ENCODE measurements at regions not wholly inside any gene's neighbourhood (a gene's known extent, or its start where the extent isn't known, plus 50 kb on each side); places are given as distances from the start of the nearest gene placed in this dataset.

DNA sequence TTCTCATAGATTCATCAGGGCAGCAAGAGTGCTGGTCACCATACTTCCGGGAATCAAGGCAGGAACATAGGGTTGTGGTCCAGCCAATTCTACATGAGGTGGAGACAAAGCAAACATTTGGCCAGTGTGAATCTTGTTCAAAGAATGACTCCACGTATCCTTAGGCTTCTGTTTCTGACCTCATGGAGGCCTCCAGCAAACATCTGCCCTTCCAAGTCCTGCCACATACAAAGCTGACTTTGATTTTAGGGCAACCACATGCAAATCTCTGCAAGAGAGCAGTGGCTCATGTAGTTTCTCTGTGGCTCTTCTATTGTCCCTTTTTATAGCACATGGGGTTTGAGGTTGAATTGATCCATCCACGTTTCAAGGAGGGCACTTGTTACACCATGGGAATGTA, 132.1 kb upstream of the MMADHC start:
- TF ChIP-seq, protein P1, sequence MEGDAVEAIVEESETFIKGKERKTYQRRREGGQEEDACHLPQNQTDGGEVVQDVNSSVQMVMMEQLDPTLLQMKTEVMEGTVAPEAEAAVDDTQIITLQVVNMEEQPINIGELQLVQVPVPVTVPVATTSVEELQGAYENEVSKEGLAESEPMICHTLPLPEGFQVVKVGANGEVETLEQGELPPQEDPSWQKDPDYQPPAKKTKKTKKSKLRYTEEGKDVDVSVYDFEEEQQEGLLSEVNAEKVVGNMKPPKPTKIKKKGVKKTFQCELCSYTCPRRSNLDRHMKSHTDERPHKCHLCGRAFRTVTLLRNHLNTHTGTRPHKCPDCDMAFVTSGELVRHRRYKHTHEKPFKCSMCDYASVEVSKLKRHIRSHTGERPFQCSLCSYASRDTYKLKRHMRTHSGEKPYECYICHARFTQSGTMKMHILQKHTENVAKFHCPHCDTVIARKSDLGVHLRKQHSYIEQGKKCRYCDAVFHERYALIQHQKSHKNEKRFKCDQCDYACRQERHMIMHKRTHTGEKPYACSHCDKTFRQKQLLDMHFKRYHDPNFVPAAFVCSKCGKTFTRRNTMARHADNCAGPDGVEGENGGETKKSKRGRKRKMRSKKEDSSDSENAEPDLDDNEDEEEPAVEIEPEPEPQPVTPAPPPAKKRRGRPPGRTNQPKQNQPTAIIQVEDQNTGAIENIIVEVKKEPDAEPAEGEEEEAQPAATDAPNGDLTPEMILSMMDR (IDR thresholded peaks at IDR 0.05), result no peak
- TF ChIP-seq EP300 (IDR thresholded peaks at IDR 0.05), result no peak
